ENCODE measurements at regions not wholly inside any gene's neighbourhood (a gene's known extent, or its start where the extent isn't known, plus 50 kb on each side); places are given as distances from the start of the nearest gene placed in this dataset.
"Not testable (repeated sequence)": the region's sequence is repeated elsewhere in the genome, so short reads cannot be mapped to it uniquely, and the experiment has no call there.

- TF ChIP-seq CTCF (conservative IDR thresholded peaks at IDR 0.05 in 1 of 2, IDR thresholded peaks at IDR 0.05 in 1 of 2; ENCODE audit: low read depth in 1 of 2, low read length in 2 of 2); EZH2 (IDR thresholded peaks at IDR 0.05; ENCODE audit: low read length, missing control alignments): not testable (repeated sequence)
Observed at GRCh38 chr1:157446356-157446755, 106.0 kb downstream of the FCRL5 start.

Measured in fibroblast of lung (primary cell).